Activated B cell treated with CpG ODN at 0.5 μM for 24 hours (primary cell): ENCODE measurements at regions not wholly inside any gene's neighbourhood (a gene's known extent, or its start where the extent isn't known, plus 50 kb on each side); places are given as distances from the start of the nearest gene placed in this dataset.

Source experiments
- ATAC-seq: fragments of 200-7000 bp; cut with Tn5 transposase; one replicate; pipeline ENCODE4 v1.10.0; 2021; ENCODE audit warnings: low read depth, mild to moderate bottlenecking, moderate library complexity
- CTCF ChIA-PET: fragments of 350-600 bp; sonication (Branson Sonifier 250); formaldehyde crosslinking; loops from one replicate; lab custom pipeline; 2021; ENCODE audit warnings: antibody characterized with exemption; lab: Charles Lee
- POLR2A ChIA-PET: fragments of 350-600 bp; sonication (Branson Sonifier 250); formaldehyde crosslinking; loops from one replicate; lab custom pipeline; 2021; ENCODE audit warnings: antibody characterized with exemption; lab: Charles Lee
- DNase-seq: peaks from one replicate; pipeline ENCODE4 v3.0.0; 2022
- H3K27ac Mint-ChIP-seq: one replicate; pipeline ENCODE4 v1.8.0; 2020; ENCODE audit warnings: mixed read lengths
- H3K27me3 Mint-ChIP-seq: one replicate; pipeline ENCODE4 v1.8.0; 2021; ENCODE audit warnings: mixed read lengths
- H3K36me3 Mint-ChIP-seq: one replicate; pipeline ENCODE4 v1.8.0; 2021; ENCODE audit warnings: low read depth, mixed read lengths
- H3K4me1 Mint-ChIP-seq: one replicate; pipeline ENCODE4 v1.8.0; 2021; ENCODE audit warnings: mixed read lengths
- H3K4me3 Mint-ChIP-seq: one replicate; pipeline ENCODE4 v1.8.0; 2020; ENCODE audit warnings: mild to moderate bottlenecking, mixed read lengths
- H3K9me3 Mint-ChIP-seq: one replicate; pipeline ENCODE4 v1.8.0; 2020; ENCODE audit warnings: mixed read lengths
- intact Hi-C: fragments of 100-400 bp; cut with micrococcal nuclease; formaldehyde crosslinking; loops from one replicate; pipeline ENCODE4 v1.15.1; 2024
- TF ChIP-seq, protein P1 (sequence below): fragments of 200-600 bp; IDR thresholded peaks from one replicate; pipeline ENCODE4 v1.8.0; 2022; ENCODE audit warnings: antibody characterized with exemption, mild to moderate bottlenecking

DNA sequence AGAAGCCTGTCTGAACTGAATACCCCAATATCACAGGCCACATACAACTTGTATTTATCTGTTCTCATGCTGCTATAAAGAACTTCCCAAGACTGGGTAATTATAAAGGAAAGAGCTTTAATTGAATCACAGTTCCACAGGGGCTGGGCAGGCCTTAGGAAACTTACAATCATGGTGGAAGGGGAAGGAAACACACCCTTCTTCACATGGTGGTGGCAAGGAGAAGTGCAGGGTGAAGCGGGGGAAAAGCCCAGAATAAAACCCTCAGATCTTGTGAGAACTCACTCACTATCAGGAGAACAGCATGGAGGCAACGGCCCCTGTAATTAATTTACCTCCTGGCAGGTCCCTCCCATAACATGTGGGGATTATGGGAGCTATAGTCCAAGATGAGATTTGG is 50.3 kb upstream of the FNDC1 start:
- TF ChIP-seq, protein P1, sequence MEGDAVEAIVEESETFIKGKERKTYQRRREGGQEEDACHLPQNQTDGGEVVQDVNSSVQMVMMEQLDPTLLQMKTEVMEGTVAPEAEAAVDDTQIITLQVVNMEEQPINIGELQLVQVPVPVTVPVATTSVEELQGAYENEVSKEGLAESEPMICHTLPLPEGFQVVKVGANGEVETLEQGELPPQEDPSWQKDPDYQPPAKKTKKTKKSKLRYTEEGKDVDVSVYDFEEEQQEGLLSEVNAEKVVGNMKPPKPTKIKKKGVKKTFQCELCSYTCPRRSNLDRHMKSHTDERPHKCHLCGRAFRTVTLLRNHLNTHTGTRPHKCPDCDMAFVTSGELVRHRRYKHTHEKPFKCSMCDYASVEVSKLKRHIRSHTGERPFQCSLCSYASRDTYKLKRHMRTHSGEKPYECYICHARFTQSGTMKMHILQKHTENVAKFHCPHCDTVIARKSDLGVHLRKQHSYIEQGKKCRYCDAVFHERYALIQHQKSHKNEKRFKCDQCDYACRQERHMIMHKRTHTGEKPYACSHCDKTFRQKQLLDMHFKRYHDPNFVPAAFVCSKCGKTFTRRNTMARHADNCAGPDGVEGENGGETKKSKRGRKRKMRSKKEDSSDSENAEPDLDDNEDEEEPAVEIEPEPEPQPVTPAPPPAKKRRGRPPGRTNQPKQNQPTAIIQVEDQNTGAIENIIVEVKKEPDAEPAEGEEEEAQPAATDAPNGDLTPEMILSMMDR, result no peak
- ATAC-seq, result no peak
- Mint-ChIP-seq H3K27me3 (no peaks in the 10 kb centered on the region), H3K9me3 (peaks cover 2% of the 10 kb centered on the region), H3K27ac (peak overlapping the region; percentile 99), H3K4me1 (peaks cover 92% of the 10 kb centered on the region), H3K4me3 (peak overlapping the region; percentile 35), H3K36me3 (no peaks in the 10 kb centered on the region)
- no peak for DNase-seq
- ChIA-PET CTCF (interaction anchor here (1.0 to 6.9 kb wide), 3 partner anchors 9 to 110 kb away, joined by 3 to 67 read pairs (median 7); no protein-coding TSS in a partner anchor), POLR2A (interaction anchor here (1.2 to 10.6 kb wide), 5 partner anchors 9 to 119 kb away, joined by 3 to 145 read pairs (median 81); partner anchors contain the start of genes RSPH3 and TAGAP)
- intact Hi-C loops, result no loop called here

DNA sequence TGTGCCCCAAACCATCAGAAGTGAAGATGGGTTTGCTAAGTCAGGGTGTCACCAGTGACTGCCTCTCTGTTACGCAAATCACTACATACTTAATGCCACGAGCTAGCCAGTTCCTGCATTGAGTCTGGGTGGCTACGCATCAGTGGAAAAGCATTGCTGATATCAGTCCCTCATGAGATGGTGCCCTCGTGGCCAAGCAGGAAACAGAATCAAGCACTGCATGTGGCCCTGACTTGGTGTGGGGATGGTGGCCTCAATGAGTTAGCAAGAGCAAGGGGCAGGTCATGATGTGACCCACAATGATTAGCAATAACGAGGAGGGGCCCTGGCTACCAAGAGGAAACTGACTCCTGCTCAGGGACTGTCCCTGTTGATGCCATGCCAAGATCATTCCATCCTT is 51.6 kb upstream of the FNDC1 start:
- no peak for DNase-seq
- TF ChIP-seq, protein P1, result no peak
- peak; percentile 79 for ATAC-seq
- peaks cover 93% of the 10 kb centered on the region for H3K4me1 Mint-ChIP-seq
- ChIA-PET POLR2A (interaction anchor here (0.6 to 10.6 kb wide), 10 partner anchors 10 to 298 kb away, joined by 3 to 145 read pairs (median 8); partner anchors contain the start of genes EZR and TAGAP), CTCF (interaction anchor here (0.7 to 6.9 kb wide), 4 partner anchors 9 to 17 kb away, joined by 3 to 67 read pairs (median 4); no protein-coding TSS in a partner anchor)
- H3K27me3 Mint-ChIP-seq, result no peaks in the 10 kb centered on the region
- intact Hi-C loops, result loop anchor here (1.0 to 2.0 kb wide), 2 partner anchors 10 to 249 kb away; no protein-coding TSS in a partner anchor
- peak overlapping the region; percentile 99 for H3K27ac Mint-ChIP-seq
- H3K36me3 Mint-ChIP-seq, result no peaks in the 10 kb centered on the region
- no peaks in the 10 kb centered on the region for H3K9me3 Mint-ChIP-seq
- peak overlapping the region; percentile 80 for H3K4me3 Mint-ChIP-seq

DNA sequence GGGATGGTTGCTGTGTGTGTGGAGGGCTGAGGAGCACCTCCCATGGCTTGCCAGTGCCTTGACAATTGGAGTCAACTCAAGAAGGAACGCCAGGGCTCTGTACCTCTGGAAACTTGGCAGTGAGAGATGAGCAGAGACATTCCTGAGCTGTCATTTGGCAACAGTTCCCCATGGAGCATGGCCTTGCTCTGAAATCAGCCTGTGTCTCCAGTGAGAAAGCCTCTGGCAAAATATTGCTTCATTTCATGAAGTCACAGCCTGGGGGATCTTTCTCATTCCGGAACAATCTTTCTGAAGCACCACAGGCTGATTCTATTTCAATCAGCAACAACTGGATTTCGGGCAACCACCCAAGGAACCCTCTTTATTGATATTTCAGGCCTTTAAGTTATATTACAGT is 52.2 kb upstream of the FNDC1 start:
- Mint-ChIP-seq H3K27ac (peak overlapping the region; percentile 99), H3K27me3 (no peaks in the 10 kb centered on the region), H3K9me3 (no peaks in the 10 kb centered on the region), H3K36me3 (no peaks in the 10 kb centered on the region), H3K4me1 (peaks cover 88% of the 10 kb centered on the region), H3K4me3 (peak overlapping the region; percentile 80)
- TF ChIP-seq, protein P1, result no peak
- ChIA-PET POLR2A (interaction anchor here (0.6 to 10.6 kb wide), 11 partner anchors 10 to 298 kb away, joined by 3 to 145 read pairs (median 4); partner anchors contain the start of genes EZR and TAGAP), CTCF (interaction anchor here (1.0 to 6.9 kb wide), 4 partner anchors 9 to 17 kb away, joined by 3 to 67 read pairs (median 4); no protein-coding TSS in a partner anchor)
- ATAC-seq (no peak), DNase-seq (no peak)
- intact Hi-C loops, result loop anchor here (1.0 to 2.0 kb wide), 2 partner anchors 10 to 248 kb away; no protein-coding TSS in a partner anchor

DNA sequence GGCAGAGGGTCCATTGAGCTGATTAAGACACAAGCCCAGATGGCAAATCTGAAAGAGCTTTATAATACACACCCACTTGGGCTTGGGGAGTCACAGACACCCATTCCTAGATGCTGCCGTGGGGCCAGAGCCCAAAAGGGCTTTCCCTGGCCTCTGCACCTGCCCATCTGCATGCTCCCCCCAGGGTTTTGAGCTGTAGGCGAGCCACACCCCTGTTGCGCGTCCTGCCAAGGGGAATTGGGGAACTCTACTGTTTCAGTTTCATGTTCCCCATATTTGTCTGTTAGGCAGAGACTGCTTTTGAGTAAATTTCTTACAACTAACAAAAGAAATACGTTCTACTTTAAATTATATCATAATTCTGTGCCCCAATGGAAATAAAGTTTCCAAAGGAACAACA is 52.9 kb upstream of the FNDC1 start:
- peak; percentile 71 for DNase-seq
- intact Hi-C loops, result loop anchor here (1.0 to 2.0 kb wide), 4 partner anchors 9 to 248 kb away; no protein-coding TSS in a partner anchor
- no peaks in the 10 kb centered on the region for H3K9me3 Mint-ChIP-seq

More for the DNA sequence above, 52.9 kb upstream of the FNDC1 start:
- Mint-ChIP-seq H3K36me3 (no peaks in the 10 kb centered on the region), H3K4me1 (peaks cover 86% of the 10 kb centered on the region), H3K27me3 (no peaks in the 10 kb centered on the region), H3K27ac (peak overlapping the region; percentile 99), H3K4me3 (peak overlapping the region; percentile 63)
- POLR2A ChIA-PET, result interaction anchor here (0.7 to 10.6 kb wide), 10 partner anchors 9 to 400 kb away, joined by 3 to 145 read pairs (median 8); partner anchors contain the start of gene TAGAP
- CTCF ChIA-PET, result interaction anchor here (1.1 to 6.9 kb wide), 5 partner anchors 10 to 108 kb away, joined by 3 to 67 read pairs (median 5); no protein-coding TSS in a partner anchor
- ATAC-seq, result peak; percentile 75
- TF ChIP-seq, protein P1, result no peak
